WTC11 (cell line): ENCODE measurements at regions not wholly inside any gene's neighbourhood (a gene's known extent, or its start where the extent isn't known, plus 50 kb on each side); places are given as distances from the start of the nearest gene placed in this dataset.

Experiments
- ATAC-seq: fragments of 200-7000 bp; cut with Tn5 transposase; 2 replicates; pipeline ENCODE4 v1.10.0; 2021; ENCODE audit warnings: mild to moderate bottlenecking, moderate library complexity
- CTCF ChIA-PET: fragments of 300-600 bp; sonication (Branson Sonifier 250); formaldehyde crosslinking; loops from one replicate; lab custom pipeline; 2021; ENCODE audit warnings: antibody characterized with exemption; lab: Charles Lee
- POLR2A ChIA-PET: fragments of 350-600 bp; sonication (Branson Sonifier 250); formaldehyde crosslinking; loops from one replicate; lab custom pipeline; 2021; ENCODE audit warnings: antibody characterized with exemption; lab: Charles Lee
- DNase-seq: peaks from one replicate; pipeline ENCODE4 v3.0.0; 2021; ENCODE audit warnings: low spot score
- H3K27ac Mint-ChIP-seq: 2 replicates; pipeline ENCODE4 v1.8.0; 2021; ENCODE audit warnings: mixed read lengths
- H3K27me3 Mint-ChIP-seq: 2 replicates; pipeline ENCODE4 v1.8.0; 2021; ENCODE audit warnings: low read depth, mild to moderate bottlenecking, moderate library complexity, mixed read lengths
- H3K36me3 Mint-ChIP-seq: 2 replicates; pipeline ENCODE4 v1.8.0; 2021; ENCODE audit warnings: mixed read lengths
- H3K4me1 Mint-ChIP-seq: 2 replicates; pipeline ENCODE4 v1.8.0; 2022; ENCODE audit warnings: mixed read lengths
- H3K4me3 Mint-ChIP-seq: 2 replicates; pipeline ENCODE4 v1.8.0; 2021; ENCODE audit warnings: mild to moderate bottlenecking, moderate library complexity, mixed read lengths
- H3K9me3 Mint-ChIP-seq: 2 replicates; pipeline ENCODE4 v1.8.0; 2021; ENCODE audit warnings: mixed read lengths
- ATF3 ChIP-seq: sonication (generic); formaldehyde crosslinking; conservative IDR thresholded peaks from 2 replicates; pipeline ENCODE4 v1.8.1; 2022; ENCODE audit warnings: mild to moderate bottlenecking, missing genetic modification reagents
- ETV6 ChIP-seq: sonication (generic); formaldehyde crosslinking; IDR thresholded peaks from 2 replicates; pipeline ENCODE4 v1.8.1; 2022; ENCODE audit warnings: mild to moderate bottlenecking, missing genetic modification reagents
- GRHL2 ChIP-seq: fragments of 250-450 bp; sonication (Bioruptor Pico); IDR thresholded peaks from 2 replicates; pipeline ENCODE4 v1.8.0; 2022; ENCODE audit warnings: mild to moderate bottlenecking, moderate library complexity; ENCODE audit not compliant: insufficient replicate concordance, severe bottlenecking
- GTF2I ChIP-seq: fragments of 250-450 bp; sonication (Bioruptor Pico); conservative IDR thresholded peaks from 2 replicates; pipeline ENCODE4 v1.4.0; 2021; ENCODE audit warnings: mild to moderate bottlenecking
- JAZF1 ChIP-seq: fragments of 250-450 bp; sonication (Bioruptor Pico); IDR thresholded peaks from 2 replicates; pipeline ENCODE4 v1.9.0; 2021; ENCODE audit warnings: moderate library complexity, mild to moderate bottlenecking, inconsistent platforms
- MXD4 ChIP-seq: fragments of 250-450 bp; sonication (Bioruptor Pico); IDR thresholded peaks from 2 replicates; pipeline ENCODE4 v1.8.0; 2021; ENCODE audit warnings: mild to moderate bottlenecking, moderate library complexity, borderline replicate concordance
- NFATC4 ChIP-seq: fragments of 250-450 bp; sonication (Bioruptor Pico); IDR thresholded peaks from 2 replicates; pipeline ENCODE4 v1.9.0; 2021; ENCODE audit warnings: mild to moderate bottlenecking
- NFYB ChIP-seq: sonication (generic); formaldehyde crosslinking; conservative IDR thresholded peaks from 2 replicates; pipeline ENCODE4 v1.8.0; 2022; ENCODE audit warnings: low read depth, missing genetic modification reagents
- SOX15 ChIP-seq: fragments of 250-450 bp; sonication (Bioruptor Pico); IDR thresholded peaks from 2 replicates; pipeline ENCODE4 v1.9.0; 2021; ENCODE audit warnings: mild to moderate bottlenecking
- TCF7 ChIP-seq: sonication (generic); formaldehyde crosslinking; IDR thresholded peaks from 2 replicates; pipeline ENCODE4 v1.8.0; 2022; ENCODE audit warnings: mild to moderate bottlenecking, low read depth, missing genetic modification reagents, moderate library complexity
- USF1 ChIP-seq: sonication (generic); formaldehyde crosslinking; IDR thresholded peaks from 2 replicates; pipeline ENCODE4 v1.8.0; 2022; ENCODE audit warnings: mild to moderate bottlenecking, missing genetic modification reagents
- ZBTB43 ChIP-seq: sonication (generic); formaldehyde crosslinking; IDR thresholded peaks from 2 replicates; pipeline ENCODE4 v1.8.1; 2023; ENCODE audit warnings: mild to moderate bottlenecking, missing genetic modification reagents
- ZMAT4 ChIP-seq: fragments of 250-450 bp; sonication (Bioruptor Pico); IDR thresholded peaks from 2 replicates; pipeline ENCODE4 v1.9.0; 2021; ENCODE audit warnings: mild to moderate bottlenecking
- ZNF138 ChIP-seq: sonication (generic); formaldehyde crosslinking; conservative IDR thresholded peaks from 2 replicates; pipeline ENCODE4 v1.8.1; 2022; ENCODE audit warnings: mild to moderate bottlenecking, moderate library complexity, missing genetic modification reagents
- ZNF396 ChIP-seq: fragments of 250-450 bp; sonication (Bioruptor Pico); IDR thresholded peaks from 2 replicates; pipeline ENCODE4 v1.8.0; 2021; ENCODE audit warnings: mild to moderate bottlenecking, moderate library complexity, borderline replicate concordance
- ZNF416 ChIP-seq: fragments of 250-450 bp; sonication (Bioruptor Pico); IDR thresholded peaks from 2 replicates; pipeline ENCODE4 v1.9.0; 2021; ENCODE audit warnings: mild to moderate bottlenecking, inconsistent platforms
- TF ChIP-seq, protein P1 (sequence below): sonication (generic); formaldehyde crosslinking; IDR thresholded peaks from 2 replicates; pipeline ENCODE4 v1.8.0; 2022; ENCODE audit warnings: mild to moderate bottlenecking, missing genetic modification reagents
- TF ChIP-seq, protein P2 (sequence below): sonication (generic); formaldehyde crosslinking; IDR thresholded peaks from 2 replicates; pipeline ENCODE4 v1.8.1; 2022; ENCODE audit warnings: low read depth, missing genetic modification reagents, borderline replicate concordance
- TF ChIP-seq, protein P3 (sequence below): sonication (generic); formaldehyde crosslinking; IDR thresholded peaks from 2 replicates; pipeline ENCODE4 v1.8.0; 2022; ENCODE audit warnings: mild to moderate bottlenecking, missing genetic modification reagents

DNA sequence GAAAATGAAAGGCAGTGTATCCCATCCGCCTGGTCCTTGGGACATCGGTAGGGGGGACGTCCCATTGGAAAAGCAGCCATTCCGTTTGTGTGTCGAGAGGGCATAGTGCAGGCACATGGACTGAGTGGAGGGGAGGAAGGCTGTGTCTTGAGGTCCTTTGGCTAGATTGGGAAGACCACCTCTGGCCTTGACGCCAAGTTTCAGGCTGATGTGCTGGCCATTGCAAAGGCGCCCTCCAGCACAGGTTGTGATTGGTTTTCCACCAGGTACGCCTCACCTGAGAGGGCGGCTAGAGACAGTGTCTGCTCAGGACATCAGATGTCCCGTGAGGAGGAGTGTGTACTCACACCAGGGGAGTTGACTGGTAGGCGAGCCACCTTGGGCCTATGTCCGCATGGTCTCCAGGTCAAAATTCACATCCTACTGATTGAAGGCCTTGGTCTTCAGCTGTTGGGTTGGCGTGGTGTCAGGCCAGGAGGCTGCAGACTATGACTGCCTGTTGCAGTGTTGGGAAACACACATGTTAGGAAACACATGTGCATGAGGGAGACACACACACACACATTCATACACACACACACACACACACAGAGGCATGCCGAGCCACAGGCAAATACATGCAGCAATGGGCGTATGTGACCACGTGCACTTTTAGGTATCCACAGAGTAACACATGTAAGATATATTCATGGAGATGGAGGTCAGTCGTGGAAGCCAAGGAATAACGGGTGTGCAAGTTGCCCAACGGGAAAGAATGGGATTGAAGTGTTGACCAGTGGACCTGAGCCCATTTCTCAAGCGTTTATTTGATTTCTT is 98.4 kb downstream of the SNRPN start:
- H3K4me3 Mint-ChIP-seq, result no peak overlapping the region
- no peak overlapping the region for H3K27ac Mint-ChIP-seq
- peaks cover 97% of the 10 kb centered on the region for H3K36me3 Mint-ChIP-seq
- TF ChIP-seq ETV6, result no peak
- no peak for ATAC-seq
- peaks cover 4% of the 10 kb centered on the region for H3K27me3 Mint-ChIP-seq
- no peaks in the 10 kb centered on the region; the same call in 1 of the 2 replicates for H3K4me1 Mint-ChIP-seq
- H3K9me3 Mint-ChIP-seq, result peaks cover 87% of the 10 kb centered on the region
- POLR2A ChIA-PET, result no interaction called here
- CTCF ChIA-PET, result no interaction called here
- no peak for DNase-seq

- CTCF ChIA-PET, result no interaction called here
- peaks cover 4% of the 10 kb centered on the region for H3K27me3 Mint-ChIP-seq
- TF ChIP-seq NFATC4 (CRISPR knock-in tag) (no peak), GTF2I (CRISPR knock-in tag) (no peak), JAZF1 (CRISPR knock-in tag) (no peak), ZMAT4 (CRISPR knock-in tag) (no peak), USF1 (no peak), ATF3 (no peak), NFYB (CRISPR knock-in tag) (no peak)
- TF ChIP-seq, all 79 proteins: peak for 0
- POLR2A ChIA-PET, result no interaction called here
- no peaks in the 10 kb centered on the region; the same call in 1 of the 2 replicates for H3K4me1 Mint-ChIP-seq
- DNase-seq, result no peak
- no peak overlapping the region for H3K4me3 Mint-ChIP-seq
- no peak overlapping the region for H3K27ac Mint-ChIP-seq
- H3K9me3 Mint-ChIP-seq, result peaks cover 91% of the 10 kb centered on the region
- no peak for ATAC-seq
- H3K36me3 Mint-ChIP-seq, result peaks cover 100% of the 10 kb centered on the region
Measured at GRCh38 chr15:25054329-25054728, 99.5 kb downstream of the SNRPN start.

DNA sequence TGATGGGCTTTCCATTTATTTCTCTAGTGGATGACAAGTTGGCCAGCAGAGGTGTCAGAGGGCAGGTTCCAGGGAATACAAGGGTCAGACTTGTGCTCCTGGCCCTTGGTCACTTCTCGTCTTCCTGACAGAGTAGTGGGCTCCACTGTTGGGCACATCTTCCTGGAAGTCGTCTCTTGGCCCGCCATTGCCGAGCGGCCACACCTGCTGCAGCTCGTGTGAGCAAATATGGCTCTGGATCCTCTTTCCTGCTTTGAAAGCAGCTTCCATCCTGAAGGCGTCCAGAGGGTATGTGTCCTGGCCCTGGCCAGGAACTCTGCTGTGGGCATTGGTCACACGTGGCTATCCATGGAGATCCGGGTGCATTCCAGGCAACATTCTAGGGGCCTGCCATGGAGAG is 100.2 kb downstream of the SNRPN start:
- CTCF ChIA-PET, result no interaction called here
- Mint-ChIP-seq H3K4me3 (no peak overlapping the region), H3K27ac (no peak overlapping the region), H3K27me3 (peaks cover 7% of the 10 kb centered on the region), H3K9me3 (peaks cover 91% of the 10 kb centered on the region)
- no peak for TF ChIP-seq ZNF396 (CRISPR knock-in tag)
- TF ChIP-seq, all 79 proteins: peak for 0
- Mint-ChIP-seq H3K4me1 (no peaks in the 10 kb centered on the region; the same call in 1 of the 2 replicates), H3K36me3 (peaks cover 100% of the 10 kb centered on the region)
- POLR2A ChIA-PET, result no interaction called here
- ATAC-seq (no peak), DNase-seq (no peak)

- Mint-ChIP-seq H3K9me3 (peaks cover 91% of the 10 kb centered on the region), H3K27me3 (peaks cover 7% of the 10 kb centered on the region), H3K4me1 (no peaks in the 10 kb centered on the region; the same call in 1 of the 2 replicates), H3K4me3 (no peak overlapping the region), H3K27ac (no peak overlapping the region), H3K36me3 (peaks cover 100% of the 10 kb centered on the region)
- DNase-seq (no peak), ATAC-seq (no peak)
- ChIA-PET CTCF (no interaction called here), POLR2A (no interaction called here)
- TF ChIP-seq, protein P1, sequence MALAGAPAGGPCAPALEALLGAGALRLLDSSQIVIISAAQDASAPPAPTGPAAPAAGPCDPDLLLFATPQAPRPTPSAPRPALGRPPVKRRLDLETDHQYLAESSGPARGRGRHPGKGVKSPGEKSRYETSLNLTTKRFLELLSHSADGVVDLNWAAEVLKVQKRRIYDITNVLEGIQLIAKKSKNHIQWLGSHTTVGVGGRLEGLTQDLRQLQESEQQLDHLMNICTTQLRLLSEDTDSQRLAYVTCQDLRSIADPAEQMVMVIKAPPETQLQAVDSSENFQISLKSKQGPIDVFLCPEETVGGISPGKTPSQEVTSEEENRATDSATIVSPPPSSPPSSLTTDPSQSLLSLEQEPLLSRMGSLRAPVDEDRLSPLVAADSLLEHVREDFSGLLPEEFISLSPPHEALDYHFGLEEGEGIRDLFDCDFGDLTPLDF (CRISPR knock-in tag), result no peak
- TF ChIP-seq ZBTB43 (CRISPR knock-in tag), result no peak
- TF ChIP-seq GRHL2 (CRISPR knock-in tag), result no peak
- no peak for TF ChIP-seq MXD4 (CRISPR knock-in tag)
- no peak for TF ChIP-seq ZNF416
- no peak for TF ChIP-seq ZNF138 (CRISPR knock-in tag)
- TF ChIP-seq, protein P2, sequence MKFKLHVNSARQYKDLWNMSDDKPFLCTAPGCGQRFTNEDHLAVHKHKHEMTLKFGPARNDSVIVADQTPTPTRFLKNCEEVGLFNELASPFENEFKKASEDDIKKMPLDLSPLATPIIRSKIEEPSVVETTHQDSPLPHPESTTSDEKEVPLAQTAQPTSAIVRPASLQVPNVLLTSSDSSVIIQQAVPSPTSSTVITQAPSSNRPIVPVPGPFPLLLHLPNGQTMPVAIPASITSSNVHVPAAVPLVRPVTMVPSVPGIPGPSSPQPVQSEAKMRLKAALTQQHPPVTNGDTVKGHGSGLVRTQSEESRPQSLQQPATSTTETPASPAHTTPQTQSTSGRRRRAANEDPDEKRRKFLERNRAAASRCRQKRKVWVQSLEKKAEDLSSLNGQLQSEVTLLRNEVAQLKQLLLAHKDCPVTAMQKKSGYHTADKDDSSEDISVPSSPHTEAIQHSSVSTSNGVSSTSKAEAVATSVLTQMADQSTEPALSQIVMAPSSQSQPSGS (CRISPR knock-in tag), result no peak
- TF ChIP-seq SOX15 (CRISPR knock-in tag), result no peak
- TF ChIP-seq TCF7 (CRISPR knock-in tag), result no peak
- TF ChIP-seq ZMAT4 (CRISPR knock-in tag), result no peak
- TF ChIP-seq, protein P3, sequence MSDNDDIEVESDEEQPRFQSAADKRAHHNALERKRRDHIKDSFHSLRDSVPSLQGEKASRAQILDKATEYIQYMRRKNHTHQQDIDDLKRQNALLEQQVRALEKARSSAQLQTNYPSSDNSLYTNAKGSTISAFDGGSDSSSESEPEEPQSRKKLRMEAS (CRISPR knock-in tag), result no peak
Measured at GRCh38 chr15:25055356-25056068, 100.7 kb downstream of the SNRPN start.
